HG03571 (cell line): ENCODE measurements at regions not wholly inside any gene's neighbourhood (a gene's known extent, or its start where the extent isn't known, plus 50 kb on each side); places are given as distances from the start of the nearest gene placed in this dataset.

ENCODE experiments used
- ATAC-seq: cut with Tn5 transposase; IDR thresholded peaks from one replicate; pipeline ENCODE4 v1.9.1; 2021; ENCODE audit not compliant: unreplicated experiment

DNA sequence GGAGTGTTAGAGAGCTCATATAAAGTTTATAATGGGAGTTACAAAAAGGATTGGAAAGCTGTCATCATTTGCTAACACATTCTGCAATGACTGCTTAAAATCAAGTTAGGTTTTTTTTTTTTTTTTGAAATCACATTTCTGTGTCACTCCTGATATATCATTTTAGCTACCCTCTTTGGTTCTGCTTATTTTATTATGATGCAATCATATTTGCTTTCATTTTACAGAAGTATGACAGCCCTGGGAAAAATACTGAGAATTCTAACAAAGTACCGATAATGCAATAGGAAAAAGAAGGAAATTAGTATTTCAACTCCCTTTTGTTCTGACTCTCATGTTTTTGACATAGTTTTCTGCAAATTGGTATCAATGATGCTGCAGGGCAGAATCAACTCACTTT, 71.6 kb upstream of the MDGA2 start:
- no peak for ATAC-seq

GRCh38 chr14:47744155-47744554, 68.8 kb upstream of the MDGA2 start:
- no peak for ATAC-seq

- no peak for ATAC-seq
These were observed 64.1 kb upstream of the MDGA2 start for GRCh38 chr14:47739541-47739940.

DNA sequence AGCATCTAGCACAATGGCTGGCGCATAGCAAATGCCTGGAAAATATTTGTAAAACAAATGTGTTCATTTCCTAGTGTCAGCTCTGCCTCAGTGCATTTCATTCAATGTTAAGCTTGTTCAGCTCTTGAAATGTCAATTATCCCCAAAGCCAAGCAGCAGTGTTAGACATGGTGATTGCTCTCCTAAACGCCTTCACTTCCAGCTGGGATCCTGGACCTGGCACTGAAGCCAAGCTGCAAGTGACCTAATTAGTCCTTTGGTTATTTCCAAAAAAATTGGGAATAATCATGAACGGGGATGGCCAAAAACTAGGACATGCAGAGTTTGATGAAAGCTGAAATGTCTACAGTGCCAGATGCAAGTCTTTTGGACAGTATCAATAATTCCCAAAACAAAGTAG, 54.9 kb upstream of the MDGA2 start:
- no peak for ATAC-seq
